ENCODE measurements at regions not wholly inside any gene's neighbourhood (a gene's known extent, or its start where the extent isn't known, plus 50 kb on each side); places are given as distances from the start of the nearest gene placed in this dataset.

- Histone ChIP-seq H3K4me2 (ENCODE audit: low read depth, low read length) (no peak overlapping the region), H3K36me3 (replicated peaks; ENCODE audit: insufficient read depth, low read length) (no peaks in the 10 kb centered on the region), H3K27me3 (replicated peaks; ENCODE audit: insufficient read depth, low read length) (no peaks in the 10 kb centered on the region), H3K9ac (ENCODE audit: low read length) (no peak overlapping the region), H4K20me1 (ENCODE audit: insufficient read depth, low read length) (no peaks in the 10 kb centered on the region), H3K9me3 (replicated peaks; ENCODE audit: insufficient read depth, low read length) (no peaks in the 10 kb centered on the region), H3K4me3 (ENCODE audit: low read length) (no peak overlapping the region), H3K4me1 (ENCODE audit: low read length) (no peaks in the 10 kb centered on the region), H3F3A (ENCODE audit: insufficient read depth, low read length) (no peaks in the 10 kb centered on the region), H2AFZ (ENCODE audit: low read length) (no peak overlapping the region), H3K9me2 (replicated peaks; ENCODE audit: insufficient read depth, low read length) (no peaks in the 10 kb centered on the region), H3K79me2 (ENCODE audit: low read length) (no peaks in the 10 kb centered on the region), H3K27ac (ENCODE audit: low read length) (no peak overlapping the region)
- DNase-seq = no peak
- TF ChIP-seq CTCF (IDR thresholded peaks at IDR 0.05; ENCODE audit: low read length) (no peak), EZH2phosphoT487 (IDR thresholded peaks at IDR 0.05; ENCODE audit: low read length) (no peak), EZH2 (optimal IDR thresholded peaks at IDR 0.05; ENCODE audit: low read depth, low read length) (no peak)
Measured at GRCh38 chr12:85516667-85517325, 236.8 kb downstream of the ALX1 start.

- no peaks in the 10 kb centered on the region for H4K20me1 ChIP-seq (ENCODE audit: insufficient read depth, low read length)
- no peak for TF ChIP-seq EZH2 (optimal IDR thresholded peaks at IDR 0.05; ENCODE audit: low read depth, low read length)
- no peak for TF ChIP-seq EZH2phosphoT487 (IDR thresholded peaks at IDR 0.05; ENCODE audit: low read length)
- TF ChIP-seq CTCF (IDR thresholded peaks at IDR 0.05; ENCODE audit: low read length) = no peak
Measured at GRCh38 chr12:85519163-85519562, 239.1 kb downstream of the ALX1 start.

GRCh38 chr12:85523197-85523596 is 243.2 kb downstream of the ALX1 start:
- no peak overlapping the region for H3K4me3 ChIP-seq (ENCODE audit: low read length)
- TF ChIP-seq CTCF (IDR thresholded peaks at IDR 0.05; ENCODE audit: low read length) (no peak), EZH2phosphoT487 (IDR thresholded peaks at IDR 0.05; ENCODE audit: low read length) (no peak), EZH2 (optimal IDR thresholded peaks at IDR 0.05; ENCODE audit: low read depth, low read length) (no peak)
- no peak overlapping the region for H3K9ac ChIP-seq (ENCODE audit: low read length)
- no peaks in the 10 kb centered on the region for H3K27me3 ChIP-seq (replicated peaks; ENCODE audit: insufficient read depth, low read length)
- DNase-seq = no peak
- H3F3A ChIP-seq (ENCODE audit: insufficient read depth, low read length) = no peaks in the 10 kb centered on the region
- no peak overlapping the region for H3K4me2 ChIP-seq (ENCODE audit: low read depth, low read length)
- no peaks in the 10 kb centered on the region for H3K36me3 ChIP-seq (replicated peaks; ENCODE audit: insufficient read depth, low read length)
- H3K27ac ChIP-seq (ENCODE audit: low read length) = no peak overlapping the region
- no peaks in the 10 kb centered on the region for H4K20me1 ChIP-seq (ENCODE audit: insufficient read depth, low read length)
- peaks cover 6% of the 10 kb centered on the region; the same call in 1 of the 2 replicates for H3K4me1 ChIP-seq (ENCODE audit: low read length)
- no peaks in the 10 kb centered on the region for H3K79me2 ChIP-seq (ENCODE audit: low read length)
- H3K9me2 ChIP-seq (replicated peaks; ENCODE audit: insufficient read depth, low read length) = no peaks in the 10 kb centered on the region
- no peak overlapping the region for H2AFZ ChIP-seq (ENCODE audit: low read length)
- no peaks in the 10 kb centered on the region for H3K9me3 ChIP-seq (replicated peaks; ENCODE audit: insufficient read depth, low read length)

More at GRCh38 chr12:85519163-85519562, 239.1 kb downstream of the ALX1 start:
- Histone ChIP-seq H3K27ac (ENCODE audit: low read length) (no peak overlapping the region), H3K36me3 (replicated peaks; ENCODE audit: insufficient read depth, low read length) (no peaks in the 10 kb centered on the region), H3K4me3 (ENCODE audit: low read length) (no peak overlapping the region), H3K27me3 (replicated peaks; ENCODE audit: insufficient read depth, low read length) (no peaks in the 10 kb centered on the region), H3K4me1 (ENCODE audit: low read length) (no peaks in the 10 kb centered on the region), H2AFZ (ENCODE audit: low read length) (no peak overlapping the region), H3K79me2 (ENCODE audit: low read length) (no peaks in the 10 kb centered on the region), H3K4me2 (ENCODE audit: low read depth, low read length) (no peak overlapping the region), H3K9me2 (replicated peaks; ENCODE audit: insufficient read depth, low read length) (no peaks in the 10 kb centered on the region), H3F3A (ENCODE audit: insufficient read depth, low read length) (no peaks in the 10 kb centered on the region), H3K9me3 (replicated peaks; ENCODE audit: insufficient read depth, low read length) (no peaks in the 10 kb centered on the region), H3K9ac (ENCODE audit: low read length) (no peak overlapping the region)
- no peak for DNase-seq
